ENCODE measurements at regions not wholly inside any gene's neighbourhood (a gene's known extent, or its start where the extent isn't known, plus 50 kb on each side); places are given as distances from the start of the nearest gene placed in this dataset.

DNA sequence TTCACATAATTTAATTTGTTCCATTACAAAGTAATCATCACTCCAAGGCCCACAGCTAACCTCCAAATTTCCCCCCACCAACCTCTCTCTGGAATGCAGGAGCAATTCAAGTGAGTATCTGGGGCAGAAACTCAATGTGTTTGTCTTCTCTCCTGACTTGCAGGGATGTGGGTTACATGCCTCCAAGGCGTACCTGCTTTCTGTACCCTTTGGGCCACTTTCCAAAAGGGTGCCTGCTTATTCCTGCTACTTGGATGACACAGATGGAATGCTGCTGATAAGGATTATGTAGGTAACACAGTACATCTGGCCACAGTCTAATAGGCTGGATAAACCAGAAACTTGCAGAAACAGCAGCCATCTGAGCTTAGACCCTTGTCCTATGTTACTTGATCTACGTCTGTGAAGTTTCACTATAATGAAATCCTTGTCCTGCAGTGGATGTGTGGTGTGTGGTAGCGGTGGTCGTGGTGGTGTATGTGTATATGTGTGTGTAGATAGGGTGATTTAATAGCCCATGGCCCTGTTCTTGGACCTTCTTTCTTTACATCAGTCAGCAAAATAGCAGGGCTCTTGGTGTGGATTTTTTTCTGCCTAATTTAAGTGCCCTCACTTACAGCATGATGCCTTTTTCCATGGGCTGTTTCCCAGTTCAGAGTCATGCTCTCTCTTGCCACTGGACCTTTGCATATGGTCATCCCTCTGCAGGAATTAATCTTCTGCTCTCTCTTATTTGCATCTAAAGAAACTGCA lies 175.9 kb downstream of the ZDHHC21 start:
- DNase-seq (ENCODE audit: low spot score) = no peak

DNA sequence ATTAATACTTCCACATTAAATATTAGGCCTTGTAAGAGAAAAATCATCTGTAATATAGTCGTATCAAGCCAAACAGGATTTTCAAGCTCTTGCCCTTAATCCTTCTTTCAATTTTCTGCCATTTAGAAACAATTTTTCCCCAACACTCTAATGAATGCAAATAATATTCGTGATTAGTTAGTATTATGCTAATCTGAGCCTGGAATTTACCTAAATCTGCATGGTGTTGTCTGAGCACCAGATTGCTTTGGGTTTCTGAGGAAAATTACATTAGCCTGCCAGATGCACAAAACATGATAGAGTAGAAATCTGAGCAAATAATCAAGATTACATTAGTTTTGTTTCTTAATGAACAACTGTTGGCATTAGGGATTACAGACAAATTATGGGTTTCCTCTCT lies 176.6 kb downstream of the ZDHHC21 start:
- no peak for DNase-seq (ENCODE audit: low spot score)

DNA sequence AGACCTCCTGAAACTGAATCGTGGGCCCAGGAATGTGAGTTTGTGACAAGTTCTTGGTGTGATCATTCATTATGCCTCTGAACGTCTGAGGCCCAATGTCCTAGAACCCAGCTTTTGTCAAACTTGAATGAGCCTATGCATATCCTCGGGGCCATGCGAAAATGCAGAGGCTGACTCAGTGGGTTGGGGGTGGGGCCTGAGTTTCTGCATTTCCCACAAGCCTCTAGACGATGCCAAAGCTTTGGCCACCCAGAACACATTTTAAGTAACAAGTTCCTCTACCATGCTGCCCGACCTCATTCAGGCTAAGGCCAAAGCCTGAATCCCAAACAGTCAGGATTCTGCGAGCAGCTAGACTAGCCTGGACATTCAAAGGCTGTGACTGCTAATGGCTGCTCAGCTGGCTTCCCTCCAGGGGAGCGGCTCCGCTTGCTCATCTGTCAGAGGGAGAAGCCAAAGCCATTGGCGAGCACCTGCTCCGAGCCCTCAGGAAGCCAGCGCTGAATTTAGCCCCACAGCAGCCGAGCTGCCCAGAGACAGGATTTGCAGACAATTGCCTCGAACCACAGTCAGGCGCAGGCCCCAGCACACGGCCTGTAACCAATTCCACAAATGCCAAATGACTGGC lies 177.5 kb downstream of the ZDHHC21 start:
- no peak for DNase-seq (ENCODE audit: low spot score)

DNA sequence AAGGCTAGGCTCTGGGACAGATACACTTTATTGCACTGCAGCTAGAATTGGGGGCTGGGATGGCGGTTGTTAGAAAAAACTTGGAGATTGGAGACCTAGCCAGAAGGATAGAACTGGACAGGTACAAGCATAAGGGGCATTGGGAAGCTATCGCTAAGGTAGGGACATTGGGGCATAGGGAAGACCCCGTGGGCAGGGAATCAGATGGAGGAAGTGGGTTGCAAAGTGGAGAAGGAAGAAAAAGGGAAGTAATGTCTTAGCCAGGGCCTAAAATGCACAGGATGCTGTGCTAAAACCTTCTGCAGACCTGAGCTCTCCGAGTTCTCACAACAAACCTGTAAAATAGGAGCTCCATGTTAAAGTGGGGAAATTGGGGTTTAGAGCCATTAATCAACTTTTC lies 178.2 kb downstream of the ZDHHC21 start:
- no peak for DNase-seq (ENCODE audit: low spot score)

DNA sequence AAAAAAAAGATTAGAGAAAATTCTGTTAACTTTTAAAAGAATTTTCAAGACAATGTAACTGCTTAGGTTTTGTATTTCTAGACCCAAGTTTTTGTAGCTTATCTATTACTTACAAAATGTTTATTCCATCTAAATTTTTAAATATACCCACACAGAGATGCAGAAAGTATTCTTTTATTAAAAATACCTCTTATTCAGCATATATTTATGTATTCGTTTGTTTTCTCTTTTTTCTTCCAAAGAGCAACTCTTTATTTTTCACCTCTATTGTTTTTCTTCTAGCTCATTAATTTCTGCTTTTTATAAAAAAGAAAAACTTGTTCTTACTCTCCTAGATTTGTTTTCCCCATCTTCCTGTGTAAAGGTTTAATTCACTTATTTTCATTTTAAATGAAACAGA lies 180.3 kb downstream of the ZDHHC21 start:
- no peak for DNase-seq (ENCODE audit: low spot score)

DNA sequence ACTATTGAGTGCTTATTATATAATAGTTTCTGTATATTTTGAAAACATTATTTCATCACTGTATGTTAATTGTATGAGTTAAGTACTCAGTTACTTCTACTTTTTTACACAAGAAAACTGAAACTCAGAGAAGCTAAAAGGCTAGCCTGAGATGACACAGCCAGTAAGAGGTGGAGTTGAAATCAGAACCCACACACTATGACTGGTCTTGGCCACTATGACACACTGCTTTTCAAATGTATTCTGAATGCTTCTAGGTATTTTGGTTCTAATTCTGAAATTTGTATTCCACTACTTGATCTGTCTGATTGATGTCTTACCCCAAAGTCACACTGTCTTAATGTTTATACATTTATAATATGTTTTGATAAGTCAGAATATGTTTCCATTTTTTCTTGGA lies 181.8 kb downstream of the ZDHHC21 start:
- DNase-seq (ENCODE audit: low spot score) = no peak

DNA sequence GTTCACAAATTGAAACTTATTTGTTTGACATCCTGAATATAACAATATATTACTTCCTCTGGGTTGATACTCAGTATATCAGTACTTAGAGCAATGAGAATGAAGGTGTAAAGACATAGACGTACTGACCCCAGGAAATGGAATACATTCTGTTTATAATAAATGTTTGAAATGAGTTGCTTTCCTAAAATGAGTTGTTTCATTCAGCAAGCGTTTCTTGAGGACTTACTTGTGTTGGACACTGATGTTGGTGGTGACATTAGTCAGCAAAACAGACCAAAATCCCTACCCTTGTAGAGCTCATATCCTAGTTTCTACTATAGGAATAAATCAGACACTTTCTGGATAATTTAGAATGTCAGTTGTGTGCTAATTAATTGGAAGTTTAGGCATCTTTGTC lies 184.3 kb downstream of the ZDHHC21 start:
- no peak for DNase-seq (ENCODE audit: low spot score)

DNA sequence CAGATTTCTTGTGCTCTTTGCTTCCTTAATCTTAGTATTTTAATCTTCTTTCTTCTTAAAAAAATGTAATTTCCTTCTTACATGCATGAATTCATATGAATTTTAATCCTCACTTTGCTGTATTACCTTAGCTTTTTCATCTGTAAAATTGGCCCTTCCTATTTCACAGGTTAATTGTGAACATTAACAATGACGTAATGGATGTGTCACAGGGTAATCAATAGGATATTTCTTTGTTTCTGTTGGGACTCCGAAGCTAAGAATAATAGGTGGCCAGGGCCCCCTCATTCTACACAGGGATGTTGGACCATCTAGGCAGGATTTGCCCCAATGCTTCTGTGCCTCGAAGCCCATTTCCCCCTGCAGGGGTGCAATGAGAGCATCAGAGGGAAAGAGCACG lies 187.4 kb upstream of the NFIB start:
- DNase-seq (ENCODE audit: low spot score) = no peak

DNA sequence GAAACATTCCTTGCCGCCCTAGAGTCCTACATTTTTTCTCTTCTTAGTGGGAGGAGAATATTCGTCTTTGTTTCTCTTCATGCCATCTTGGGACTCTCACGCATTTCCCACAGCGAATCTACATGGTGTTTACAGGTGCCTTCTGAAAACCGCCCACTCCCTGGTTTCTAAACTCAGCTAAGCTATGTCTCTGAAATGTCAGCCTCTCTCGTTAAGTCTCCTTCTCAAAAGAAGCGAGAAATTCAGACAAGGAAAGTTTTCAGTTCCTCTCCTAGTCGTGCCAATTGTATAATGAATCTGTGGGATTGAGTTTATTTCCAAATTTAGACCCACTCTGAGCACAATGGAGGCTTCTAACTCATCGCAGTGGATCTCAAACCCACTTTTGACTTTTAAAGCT lies 186.8 kb upstream of the NFIB start:
- no peak for DNase-seq (ENCODE audit: low spot score)

DNA sequence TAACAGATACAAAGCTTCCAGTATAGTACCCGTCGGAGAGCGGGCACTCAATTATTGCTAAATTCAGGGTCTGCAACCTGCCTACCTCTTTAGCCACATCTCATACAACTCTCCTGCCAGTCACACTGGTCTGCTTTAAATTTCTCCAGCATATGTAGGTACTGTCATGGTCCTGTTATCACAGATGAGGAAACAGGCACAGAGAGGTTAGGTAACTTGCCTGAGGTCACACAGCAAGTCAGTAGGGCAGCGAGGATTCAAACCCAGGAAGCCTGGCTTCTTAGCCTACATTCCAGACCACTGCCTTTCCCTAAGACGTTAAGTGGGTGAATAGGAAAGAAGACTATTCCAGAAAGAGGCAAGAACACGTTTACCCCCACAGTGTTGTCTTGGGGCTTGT lies 186.0 kb upstream of the NFIB start:
- no peak for DNase-seq (ENCODE audit: low spot score)

DNA sequence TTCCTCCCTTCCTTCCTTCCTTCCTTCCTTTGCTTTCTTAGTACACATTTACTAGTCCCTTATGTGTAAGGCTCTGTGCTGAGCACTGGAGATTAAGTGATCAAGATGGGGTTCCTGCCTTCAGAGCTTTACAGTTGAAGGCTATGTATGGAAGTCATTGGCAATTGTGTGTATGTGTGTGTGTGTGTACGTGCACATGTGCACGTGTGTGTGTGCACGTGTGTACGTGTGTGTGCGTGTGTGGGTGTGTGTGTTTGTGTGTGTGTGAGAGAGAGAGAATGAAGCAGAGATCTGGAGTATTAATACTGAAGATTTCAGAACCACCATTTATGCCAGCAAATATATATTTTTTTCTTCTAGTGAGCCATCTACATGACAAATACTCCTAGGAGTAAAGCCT lies 184.9 kb upstream of the NFIB start:
- no peak for DNase-seq (ENCODE audit: low spot score)

DNA sequence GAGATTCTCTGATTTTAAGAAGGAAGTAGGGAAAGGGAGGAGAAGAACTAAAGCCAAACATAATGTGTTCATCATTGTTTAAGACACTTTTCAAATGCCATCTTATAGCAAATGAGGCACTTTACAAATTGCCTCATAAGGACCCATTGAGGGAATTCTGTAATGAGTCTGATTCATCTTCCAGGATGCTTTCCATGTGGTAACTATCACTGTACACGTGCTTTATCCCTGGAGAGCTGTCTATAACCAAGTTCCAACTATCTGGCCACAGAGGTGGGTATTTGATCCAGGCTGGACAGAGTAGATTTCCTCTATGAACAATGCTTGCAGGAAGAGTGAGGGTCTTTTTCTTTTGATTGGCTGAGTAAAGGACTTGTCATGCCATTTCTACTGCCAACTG lies 183.5 kb upstream of the NFIB start:
- DNase-seq (ENCODE audit: low spot score) = no peak

DNA sequence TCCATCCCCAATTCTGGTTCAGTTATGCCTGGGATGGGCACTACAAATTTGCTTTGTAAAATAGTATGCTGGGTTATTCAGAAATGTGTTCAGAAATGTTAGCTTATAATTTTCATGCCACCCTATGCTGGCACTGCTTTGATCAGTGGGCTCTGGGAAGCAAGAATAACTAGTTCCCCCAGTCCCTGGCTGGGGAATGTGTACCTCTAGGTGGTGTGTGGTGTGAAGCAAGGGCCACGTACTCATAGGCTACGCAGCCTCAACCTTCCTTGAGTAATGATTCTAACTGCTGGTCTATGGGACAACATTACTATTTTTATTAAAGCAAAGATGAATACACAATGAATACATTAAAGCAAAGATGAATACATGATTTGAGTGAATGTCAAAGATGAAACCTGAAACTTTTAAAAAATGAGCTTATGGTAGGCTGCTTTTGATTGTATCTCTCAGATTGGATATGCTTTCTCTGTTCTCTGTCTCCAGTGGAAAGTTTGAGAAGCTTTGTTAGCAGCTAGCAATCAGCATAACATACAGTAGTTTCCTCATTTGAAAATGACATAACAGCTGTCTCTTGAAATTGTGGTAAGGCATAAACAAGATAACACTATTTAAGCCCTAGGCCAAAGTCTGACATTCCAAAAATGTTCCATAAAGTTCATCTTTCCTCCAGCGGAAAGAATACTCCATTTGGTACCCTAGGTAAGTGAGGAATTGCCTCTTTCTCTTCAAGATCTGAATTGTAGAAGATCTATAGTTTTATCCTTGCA lies 174.7 kb upstream of the NFIB start:
- DNase-seq (ENCODE audit: low spot score) = no peak

DNA sequence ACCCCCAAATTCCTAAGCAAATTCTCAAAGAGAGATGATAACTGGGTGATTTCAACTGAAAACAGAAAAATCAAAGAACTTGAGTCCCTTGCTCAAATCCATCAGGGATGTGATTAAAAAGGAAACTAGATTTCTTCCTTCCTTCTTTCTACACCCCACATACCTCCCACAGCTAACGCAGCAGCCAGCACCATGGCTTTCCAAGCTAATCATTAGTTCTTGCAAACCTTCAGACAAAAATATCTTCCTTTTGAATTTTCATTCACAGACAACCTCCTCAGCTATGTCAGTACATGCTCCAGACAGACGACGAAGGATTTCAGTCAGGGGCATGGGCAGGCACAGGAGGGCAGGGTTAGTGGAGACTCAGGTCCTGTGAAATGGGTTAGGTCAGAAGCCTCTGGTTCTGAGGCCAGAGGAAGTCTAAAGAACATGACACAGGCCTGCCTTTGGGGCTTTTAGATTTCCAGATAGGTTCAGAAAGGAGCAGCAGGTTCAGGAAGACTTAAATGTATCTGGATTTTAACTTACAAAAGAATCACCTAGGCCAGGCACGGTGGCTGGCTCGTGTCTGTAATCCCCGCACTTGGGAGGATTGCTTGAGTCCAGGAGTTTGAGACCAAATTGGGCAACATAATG lies 173.7 kb upstream of the NFIB start:
- DNase-seq (ENCODE audit: low spot score) = no peak

DNA sequence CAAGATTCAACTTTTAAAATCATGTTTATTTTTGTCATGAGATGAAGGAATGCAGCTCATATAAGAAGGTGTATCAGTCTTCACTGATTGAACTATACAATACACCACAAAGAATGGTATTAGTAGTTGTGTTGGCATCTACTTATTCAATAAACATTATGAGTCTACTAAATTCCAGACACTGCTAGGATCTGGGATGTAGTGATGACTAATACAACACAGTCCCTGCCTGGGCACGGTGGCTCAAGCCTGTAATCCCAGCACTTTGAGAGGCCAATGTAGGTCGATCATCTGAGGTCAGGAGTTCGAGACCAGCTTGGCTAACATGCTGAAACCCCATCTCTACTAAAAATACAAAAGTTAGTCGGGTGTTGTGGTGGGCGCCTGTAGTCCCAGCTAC lies 171.4 kb upstream of the NFIB start:
- DNase-seq (ENCODE audit: low spot score) = no peak

DNA sequence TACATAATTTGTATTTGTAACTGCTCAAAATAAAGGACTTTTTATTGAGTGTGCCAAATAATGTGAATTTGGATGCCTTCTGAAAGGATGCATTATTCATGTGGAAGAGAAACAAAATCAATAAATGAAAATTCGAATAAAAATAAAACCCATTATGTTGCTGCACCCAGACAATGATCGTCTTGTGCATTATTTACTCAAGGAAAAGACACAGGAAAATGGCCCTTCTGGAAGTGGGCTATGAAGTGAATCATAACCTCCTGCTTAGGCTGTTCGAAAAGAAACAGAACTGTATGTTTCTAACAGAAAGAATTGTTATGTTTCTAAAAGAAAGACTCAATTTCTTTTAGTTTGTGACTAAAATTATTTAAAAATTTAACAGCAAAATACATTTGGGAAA lies 168.9 kb upstream of the NFIB start:
- no peak for DNase-seq (ENCODE audit: low spot score)

DNA sequence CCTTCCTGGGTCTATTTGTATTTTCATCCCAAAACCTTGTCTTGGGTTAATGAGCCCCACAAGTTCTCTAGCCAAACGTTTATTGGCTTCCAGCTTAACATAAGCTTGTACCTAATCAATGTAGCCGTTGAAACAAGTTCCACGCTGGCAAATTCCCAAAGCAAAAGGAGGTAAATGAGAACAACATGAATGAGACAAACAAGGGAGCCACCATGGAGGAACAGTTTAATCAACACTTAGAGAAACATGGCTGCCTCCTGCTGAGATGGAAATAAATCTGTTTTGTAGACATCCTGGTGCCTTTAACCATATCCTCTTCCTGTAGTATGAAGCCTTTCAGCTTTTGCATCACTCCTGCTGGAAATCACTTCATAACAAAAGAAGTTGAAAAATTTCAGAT lies 166.6 kb upstream of the NFIB start:
- DNase-seq (ENCODE audit: low spot score) = no peak

DNA sequence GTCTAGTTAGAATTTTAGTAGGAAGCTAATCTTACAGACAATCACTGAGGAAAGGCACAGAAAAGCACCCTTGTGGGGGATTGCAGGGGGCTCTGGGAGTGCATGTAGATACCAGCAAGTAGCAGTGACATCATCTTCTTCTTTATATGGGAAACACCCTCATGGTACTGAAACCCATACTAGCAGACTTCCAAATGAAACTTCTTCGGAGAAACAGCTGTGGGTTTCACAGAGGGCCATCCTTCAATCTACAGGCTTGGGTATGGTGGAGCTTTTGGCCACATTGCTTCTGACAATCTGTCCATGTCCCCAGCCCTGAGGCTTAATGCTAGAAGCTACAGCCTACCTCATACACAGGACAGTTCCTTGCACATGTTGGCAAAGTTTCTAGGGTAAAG lies 165.2 kb upstream of the NFIB start:
- no peak for DNase-seq (ENCODE audit: low spot score)

DNA sequence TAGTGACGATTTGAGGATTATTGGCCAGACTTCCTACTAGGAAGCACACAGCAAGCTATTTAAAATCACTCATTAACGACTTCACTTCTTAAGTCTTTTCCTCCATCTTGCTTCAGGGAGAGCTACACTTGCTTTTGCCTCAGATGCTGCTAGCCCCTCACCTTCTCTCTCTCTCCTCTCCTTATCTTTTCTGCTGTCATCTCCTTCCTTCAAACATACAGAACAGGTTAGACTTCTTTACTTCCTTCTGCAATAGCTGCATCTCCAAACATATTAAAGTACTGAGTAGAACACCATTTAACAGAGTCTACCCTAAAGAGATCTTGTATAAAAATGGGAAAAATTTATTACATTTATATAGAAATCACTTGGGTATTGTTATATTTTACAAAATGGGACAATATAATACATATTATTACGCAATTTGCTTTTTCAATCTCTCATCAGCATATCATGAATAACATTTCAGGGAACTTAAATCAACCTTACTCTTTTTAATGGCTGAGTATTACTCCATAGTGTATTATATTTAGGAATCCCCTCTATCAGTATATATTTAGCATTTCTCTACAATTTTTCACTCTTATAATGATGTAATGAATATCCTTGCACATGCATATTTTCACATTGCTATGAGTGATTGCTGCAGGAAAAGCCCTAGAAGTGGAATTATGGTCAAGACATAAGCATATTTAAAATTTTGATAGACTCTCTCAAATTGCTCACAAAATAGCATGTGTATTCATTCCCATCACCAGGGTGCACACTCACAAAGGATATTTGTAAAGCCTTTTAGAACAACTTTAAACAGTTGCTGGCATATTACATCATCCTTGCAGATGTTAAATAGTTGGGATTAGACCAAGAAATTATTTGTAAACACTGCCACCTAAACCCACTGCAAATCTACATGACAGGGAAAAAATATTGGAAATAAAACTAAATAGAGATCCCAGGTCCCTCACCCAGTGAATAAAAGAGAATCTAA lies 164.5 kb upstream of the NFIB start:
- no peak for DNase-seq (ENCODE audit: low spot score)

DNA sequence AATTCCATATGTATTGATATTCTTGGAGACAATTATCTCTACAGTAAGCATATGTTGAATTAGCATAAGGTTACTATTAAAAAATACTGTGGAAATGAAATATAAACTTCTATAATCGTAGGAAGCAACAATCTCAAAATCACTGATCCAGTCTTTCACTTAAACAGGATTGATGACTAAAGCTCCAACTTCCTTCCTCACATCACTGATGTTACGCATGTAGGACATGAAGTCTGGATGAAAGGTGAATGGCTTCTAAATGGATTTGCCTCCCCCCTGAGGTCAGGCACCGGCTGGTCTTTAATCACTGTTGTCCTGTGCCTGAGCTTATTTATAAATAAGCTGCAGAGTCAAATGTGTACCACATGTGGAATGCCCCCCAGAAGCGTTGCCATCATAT lies 157.1 kb upstream of the NFIB start:
- no peak for DNase-seq (ENCODE audit: low spot score)

DNA sequence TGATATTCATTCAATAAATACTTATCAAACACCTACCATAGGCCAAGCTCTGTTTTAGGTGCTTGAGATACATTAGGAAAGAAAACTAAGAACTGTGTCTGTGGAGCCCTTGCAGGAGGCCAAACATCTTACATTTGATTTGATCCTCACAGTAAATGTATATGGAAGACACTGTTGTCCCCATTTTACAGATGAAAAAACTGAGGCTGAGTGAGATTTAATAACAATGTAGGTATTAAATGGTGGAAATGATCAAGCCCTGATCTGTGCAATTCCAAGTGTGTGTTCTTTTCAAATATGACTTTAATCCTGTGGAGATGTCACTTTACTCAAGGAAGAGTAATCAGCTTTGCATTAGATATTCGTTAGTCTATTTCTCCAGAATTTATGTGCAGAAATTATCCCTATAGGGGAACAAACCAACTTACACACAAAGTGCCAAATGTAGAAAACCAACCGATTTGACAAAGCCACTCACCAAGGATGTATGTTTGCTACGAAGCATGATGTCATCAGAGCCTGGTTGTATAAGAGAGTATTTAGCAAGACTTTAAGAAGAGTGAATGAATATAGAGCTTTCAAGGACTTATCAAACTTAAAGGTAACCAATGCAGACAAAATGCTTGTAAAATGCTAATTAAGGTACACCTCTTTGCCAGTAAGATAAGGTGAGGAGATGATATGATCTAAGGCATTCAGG lies 153.9 kb upstream of the NFIB start:
- no peak for DNase-seq (ENCODE audit: low spot score)
